Loucy (cell line): ENCODE measurements at regions not wholly inside any gene's neighbourhood (a gene's known extent, or its start where the extent isn't known, plus 50 kb on each side); places are given as distances from the start of the nearest gene placed in this dataset.

Experiments used
- EZH2phosphoT487 ChIP-seq: fragments of 200-600 bp; IDR thresholded peaks from 2 replicates; pipeline ENCODE4 v1.6.1; 2018; ENCODE audit warnings: antibody characterized with exemption, mild to moderate bottlenecking, moderate library complexity, borderline replicate concordance
- TF ChIP-seq, protein P1 (sequence below): fragments of 200-600 bp; sonication (generic); conservative IDR thresholded peaks from 2 replicates; pipeline ENCODE4 v1.5.1; 2014; ENCODE audit warnings: mild to moderate bottlenecking, antibody characterized with exemption, low read length

DNA sequence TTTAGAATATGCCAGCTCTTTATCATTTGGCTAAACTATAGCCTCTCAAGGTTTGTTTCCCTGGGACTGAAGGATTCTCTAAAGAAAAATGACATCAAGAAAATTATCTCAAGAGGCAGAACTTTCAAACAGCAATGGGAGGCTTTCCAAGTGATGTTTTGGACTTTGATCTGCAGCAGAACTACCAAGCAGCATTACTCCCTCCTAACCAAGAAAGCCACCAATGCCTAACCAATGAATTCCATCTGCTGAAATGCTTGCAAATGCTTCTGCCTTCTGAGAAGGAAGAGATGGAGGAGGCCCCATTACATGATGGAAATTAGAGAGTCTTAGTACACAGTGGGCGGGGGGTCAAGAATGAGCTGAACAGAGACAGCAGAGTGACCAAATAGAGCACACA is 95.1 kb upstream of the SLC35G4 start:
- TF ChIP-seq, protein P1, sequence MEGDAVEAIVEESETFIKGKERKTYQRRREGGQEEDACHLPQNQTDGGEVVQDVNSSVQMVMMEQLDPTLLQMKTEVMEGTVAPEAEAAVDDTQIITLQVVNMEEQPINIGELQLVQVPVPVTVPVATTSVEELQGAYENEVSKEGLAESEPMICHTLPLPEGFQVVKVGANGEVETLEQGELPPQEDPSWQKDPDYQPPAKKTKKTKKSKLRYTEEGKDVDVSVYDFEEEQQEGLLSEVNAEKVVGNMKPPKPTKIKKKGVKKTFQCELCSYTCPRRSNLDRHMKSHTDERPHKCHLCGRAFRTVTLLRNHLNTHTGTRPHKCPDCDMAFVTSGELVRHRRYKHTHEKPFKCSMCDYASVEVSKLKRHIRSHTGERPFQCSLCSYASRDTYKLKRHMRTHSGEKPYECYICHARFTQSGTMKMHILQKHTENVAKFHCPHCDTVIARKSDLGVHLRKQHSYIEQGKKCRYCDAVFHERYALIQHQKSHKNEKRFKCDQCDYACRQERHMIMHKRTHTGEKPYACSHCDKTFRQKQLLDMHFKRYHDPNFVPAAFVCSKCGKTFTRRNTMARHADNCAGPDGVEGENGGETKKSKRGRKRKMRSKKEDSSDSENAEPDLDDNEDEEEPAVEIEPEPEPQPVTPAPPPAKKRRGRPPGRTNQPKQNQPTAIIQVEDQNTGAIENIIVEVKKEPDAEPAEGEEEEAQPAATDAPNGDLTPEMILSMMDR, result no peak
- no peak for TF ChIP-seq EZH2phosphoT487
